HG02798 (cell line): ENCODE measurements at regions not wholly inside any gene's neighbourhood (a gene's known extent, or its start where the extent isn't known, plus 50 kb on each side); places are given as distances from the start of the nearest gene placed in this dataset.

ENCODE experiments used
- ATAC-seq: cut with Tn5 transposase; IDR thresholded peaks from one replicate; pipeline ENCODE4 v1.9.1; 2021; ENCODE audit warnings: mild to moderate bottlenecking; ENCODE audit not compliant: unreplicated experiment, poor library complexity

- no peak for ATAC-seq
Observed at GRCh38 chr3:111311126-111311525, 230.9 kb upstream of the CD96 start.

GRCh38 chr3:111311709-111312235 lies 230.2 kb upstream of the CD96 start:
- ATAC-seq, result peak; percentile 73

- no peak for ATAC-seq
Observed at GRCh38 chr3:111314181-111314873, 227.7 kb upstream of the CD96 start.

GRCh38 chr3:111314898-111315297 lies 227.1 kb upstream of the CD96 start:
- ATAC-seq, result no peak

GRCh38 chr3:111315930-111316587 lies 225.9 kb upstream of the CD96 start:
- no peak for ATAC-seq

- ATAC-seq, result no peak
Observed at GRCh38 chr3:111318289-111318688, 223.7 kb upstream of the CD96 start.

- no peak for ATAC-seq
Observed at GRCh38 chr3:111319598-111319997, 222.4 kb upstream of the CD96 start.

- ATAC-seq, result no peak
Observed at GRCh38 chr3:111321786-111322185, 220.2 kb upstream of the CD96 start.

- no peak for ATAC-seq
Observed at GRCh38 chr3:111323019-111323418, 219.0 kb upstream of the CD96 start.

GRCh38 chr3:111324151-111324550 lies 217.8 kb upstream of the CD96 start:
- ATAC-seq, result no peak

GRCh38 chr3:111324645-111325044 lies 217.4 kb upstream of the CD96 start:
- ATAC-seq, result no peak

GRCh38 chr3:111325160-111325718 lies 216.8 kb upstream of the CD96 start:
- ATAC-seq, result no peak

- ATAC-seq, result no peak
Observed at GRCh38 chr3:111326144-111326995, 215.6 kb upstream of the CD96 start.

- ATAC-seq, result no peak
Observed at GRCh38 chr3:111331306-111331705, 210.7 kb upstream of the CD96 start.

- ATAC-seq, result no peak
Observed at GRCh38 chr3:111331912-111332311, 210.1 kb upstream of the CD96 start.

GRCh38 chr3:111332488-111333080 lies 209.4 kb upstream of the CD96 start:
- ATAC-seq, result no peak

GRCh38 chr3:111333642-111334041 lies 208.4 kb upstream of the CD96 start:
- no peak for ATAC-seq

GRCh38 chr3:111335512-111336303 lies 206.3 kb upstream of the CD96 start:
- peak; percentile 50 for ATAC-seq

GRCh38 chr3:111336511-111336910 lies 205.5 kb upstream of the CD96 start:
- ATAC-seq, result no peak
